Activated T-cell treated with anti-CD3 and anti-CD28 coated beads for 48 hours (primary cell): ENCODE measurements at regions not wholly inside any gene's neighbourhood (a gene's known extent, or its start where the extent isn't known, plus 50 kb on each side); places are given as distances from the start of the nearest gene placed in this dataset.

Experiments
- DNase-seq: peaks from one replicate; pipeline ENCODE4 v3.0.0-alpha.2; 2020; ENCODE audit warnings: low read depth

DNA sequence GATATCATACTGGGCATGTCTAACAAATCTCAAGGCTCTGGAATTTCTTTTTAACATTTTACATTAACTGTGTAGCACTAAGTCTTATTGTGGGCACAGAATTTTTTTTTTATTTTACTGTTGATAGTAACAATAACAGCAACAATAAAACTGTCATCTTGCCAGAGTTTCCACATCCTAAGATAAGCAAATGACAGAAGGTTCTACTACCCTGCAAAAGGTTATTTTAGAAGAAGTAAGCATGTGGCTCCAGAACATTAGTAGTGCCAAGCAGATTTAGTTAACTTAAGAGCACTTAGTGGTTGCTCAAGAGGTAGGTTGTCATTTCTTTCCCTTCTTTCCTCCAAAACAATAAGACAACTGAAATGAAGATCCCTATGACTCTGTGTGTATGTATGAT is 743.0 kb upstream of the CBLB start:
- no peak for DNase-seq

DNA sequence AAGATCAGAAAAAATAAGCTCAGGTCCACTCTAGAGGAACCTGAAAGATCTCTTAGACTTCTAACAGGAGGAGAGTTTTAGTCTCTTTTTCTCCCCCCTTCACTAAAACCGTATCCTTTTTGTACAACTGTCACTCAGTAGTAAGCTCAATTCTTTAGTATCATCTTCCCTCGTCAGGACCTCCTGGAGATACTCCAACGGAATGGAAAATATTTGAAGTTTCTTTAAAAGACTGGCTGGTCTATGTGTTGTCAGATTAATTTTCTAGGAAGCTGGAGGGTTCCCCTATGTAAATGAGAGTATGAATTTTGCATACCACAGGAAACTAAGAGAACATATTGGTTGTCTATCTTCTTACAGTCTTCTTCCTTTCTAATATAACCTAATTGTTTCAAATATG is 747.7 kb upstream of the CBLB start:
- DNase-seq = no peak

DNA sequence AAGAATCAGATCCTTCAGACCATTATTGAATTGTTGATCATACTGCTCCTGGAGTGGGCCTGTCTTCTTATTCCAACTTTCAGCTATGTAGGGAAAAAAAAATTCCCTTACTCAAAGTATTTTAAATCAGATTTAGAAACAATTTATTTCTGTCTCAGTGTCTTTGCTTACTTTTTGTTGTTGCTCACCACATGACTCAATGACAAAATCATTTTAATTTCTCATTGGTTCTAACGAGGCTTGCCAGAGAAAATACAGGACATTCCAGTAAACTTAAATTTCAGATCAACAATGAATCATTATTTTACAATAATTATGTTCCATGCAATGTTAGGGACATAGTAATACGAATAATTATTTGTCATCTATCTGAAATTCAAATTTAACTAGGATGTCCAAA is 748.5 kb upstream of the CBLB start:
- no peak for DNase-seq

DNA sequence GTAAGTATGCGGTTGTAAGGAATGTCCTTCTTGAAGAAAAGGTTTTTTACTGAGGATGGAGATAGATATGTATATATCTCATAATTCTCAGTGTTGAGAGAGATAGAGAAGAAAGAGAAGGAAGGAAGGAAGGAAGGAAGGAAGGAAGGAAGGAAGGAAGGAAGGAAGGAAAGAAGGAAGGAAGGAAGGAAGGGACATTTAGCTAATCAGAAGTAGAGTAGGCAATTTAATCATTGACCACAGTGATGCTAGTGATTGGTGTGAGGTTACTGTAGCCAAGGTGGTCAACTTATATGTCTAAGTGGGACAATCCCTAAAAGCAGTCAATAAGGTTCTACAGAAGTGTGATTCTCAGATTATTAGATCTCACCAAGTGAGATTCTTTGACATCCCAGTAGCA is 751.8 kb upstream of the CBLB start:
- no peak for DNase-seq

DNA sequence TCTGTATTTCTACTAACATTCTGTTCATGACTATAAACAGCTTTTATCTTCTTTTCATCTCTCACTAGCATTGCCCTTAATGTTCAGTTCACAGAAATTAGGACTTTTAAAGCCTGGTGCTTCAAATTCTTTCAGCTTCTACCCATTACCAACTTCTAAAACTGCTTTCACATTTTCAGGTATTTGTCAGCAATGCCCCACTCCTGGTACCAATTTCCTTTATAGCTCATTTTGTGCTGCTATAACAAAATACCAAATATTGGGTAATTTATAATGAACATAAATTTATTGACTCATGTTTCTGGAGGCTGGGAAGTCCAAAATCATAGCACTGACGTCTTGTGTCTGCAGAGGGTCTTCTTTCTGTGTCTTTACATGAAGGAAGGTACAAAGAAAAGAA is 753.1 kb upstream of the CCDC54 start:
- no peak for DNase-seq

DNA sequence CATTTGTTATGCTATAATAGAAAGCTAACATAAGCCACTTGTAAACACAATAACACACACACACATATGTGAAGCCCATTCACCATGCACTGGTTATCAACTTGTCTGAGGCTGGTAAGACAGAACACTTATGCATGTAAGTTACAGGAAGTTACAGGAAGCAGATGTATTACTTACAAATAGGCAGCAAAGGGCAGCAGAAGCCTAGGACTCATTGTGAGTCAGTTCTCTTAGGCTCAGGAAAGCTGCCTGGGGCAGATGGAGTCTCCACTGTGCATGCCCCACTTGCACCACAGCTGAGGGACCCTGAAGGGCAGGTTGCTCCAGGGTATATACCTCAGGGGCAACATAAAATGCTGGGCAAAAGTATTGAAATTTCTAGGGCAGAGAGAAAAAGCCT is 748.8 kb upstream of the CCDC54 start:
- no peak for DNase-seq

DNA sequence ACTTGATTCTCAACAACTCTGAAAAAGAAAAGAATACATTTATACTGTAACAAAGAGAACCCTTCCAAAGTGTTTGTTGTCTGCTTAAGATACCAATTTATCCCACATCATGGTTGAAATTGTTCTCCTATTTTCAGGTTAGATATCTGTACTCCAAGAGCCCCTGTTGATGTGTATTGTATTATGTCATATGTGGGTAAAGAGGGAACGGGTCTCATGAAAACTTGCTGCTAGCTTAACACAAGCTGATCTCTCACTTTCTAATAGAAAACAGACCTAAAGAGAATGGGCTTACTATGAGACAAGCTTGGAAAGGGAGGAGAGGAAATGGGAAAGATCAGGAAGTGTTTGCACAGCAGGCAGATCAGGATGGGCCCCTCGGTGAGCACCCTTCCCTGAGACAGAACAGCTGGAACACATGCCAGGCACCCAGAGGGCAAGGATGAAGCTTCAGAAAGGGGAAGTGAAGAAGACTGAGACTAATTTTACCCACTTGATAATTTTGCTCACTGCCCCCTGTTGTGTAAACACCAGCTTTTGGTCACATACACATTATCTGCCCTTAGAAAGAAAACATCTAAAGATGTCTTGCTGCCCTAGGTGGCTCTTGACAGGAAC is 747.9 kb upstream of the CCDC54 start:
- no peak for DNase-seq

DNA sequence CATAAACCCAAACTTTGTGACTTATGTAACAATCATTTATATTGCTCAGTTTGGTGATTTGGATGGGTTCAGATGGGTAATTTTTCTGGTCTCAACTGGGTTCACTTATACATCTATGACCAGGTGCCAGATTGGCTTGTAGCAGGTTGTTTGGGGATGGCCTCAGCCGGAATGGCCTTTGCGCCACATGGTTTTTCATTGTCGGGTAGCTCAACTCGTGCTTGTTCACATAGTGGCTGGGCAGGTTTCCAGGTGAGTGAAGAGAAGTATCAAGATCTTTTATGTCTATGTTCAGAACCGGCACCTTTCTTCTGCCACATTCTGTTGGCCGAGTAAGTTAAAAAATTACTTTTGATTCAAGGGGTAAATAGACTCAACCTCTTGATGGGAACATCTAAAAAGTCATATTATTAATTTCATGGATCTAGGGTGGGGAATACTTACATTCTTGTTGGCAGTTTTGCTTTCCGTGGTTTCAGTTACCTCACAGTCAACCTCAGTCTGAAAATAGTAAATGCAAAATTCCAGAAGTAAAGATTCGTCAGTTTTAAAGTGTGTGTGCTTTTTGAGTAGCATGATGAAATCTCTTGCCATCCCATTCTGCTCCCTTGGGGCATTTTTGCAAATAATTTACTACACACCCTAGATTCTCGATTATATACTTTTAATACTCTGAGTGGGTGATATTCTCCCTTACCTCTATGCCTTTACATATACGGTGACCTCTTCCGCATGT is 745.7 kb upstream of the CCDC54 start:
- DNase-seq = no peak

DNA sequence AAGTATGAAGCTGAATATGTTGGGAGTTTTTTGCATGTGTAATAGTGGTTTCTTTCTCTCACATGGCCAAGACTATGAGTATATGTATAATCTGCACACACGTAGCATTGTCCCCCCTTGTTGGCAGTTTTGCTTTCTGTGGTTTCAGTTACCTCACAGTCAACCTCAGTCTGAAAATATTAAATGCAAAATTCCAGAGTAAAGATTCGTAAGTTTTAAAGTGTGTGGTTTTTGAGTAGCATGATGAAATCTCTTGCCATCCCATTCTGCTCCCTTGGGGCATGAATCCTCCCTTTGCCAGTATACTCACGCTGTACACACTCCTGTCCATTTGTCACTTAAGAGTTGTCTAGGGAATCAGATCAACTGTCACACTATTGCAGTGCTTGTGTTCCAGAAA is 742.0 kb upstream of the CCDC54 start:
- DNase-seq = no peak

DNA sequence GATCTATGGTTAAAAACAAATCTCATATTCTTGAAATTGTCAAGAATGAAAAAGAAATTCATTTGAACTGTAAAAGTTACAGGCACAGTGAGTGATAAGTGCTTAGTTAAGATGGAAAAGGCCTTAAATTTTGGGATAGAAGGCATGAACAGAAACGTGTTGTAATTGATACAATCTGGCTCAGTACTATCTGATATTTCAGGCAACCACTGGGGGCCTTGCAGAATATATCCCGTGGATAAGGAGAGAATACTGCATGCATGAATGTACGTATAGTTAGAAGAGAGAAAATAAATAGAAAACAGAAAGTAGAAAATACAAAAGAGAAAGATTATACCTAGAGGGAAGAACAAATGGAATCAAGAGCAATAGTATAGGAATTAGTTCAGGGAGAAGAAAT is 741.4 kb upstream of the CCDC54 start:
- DNase-seq = no peak

DNA sequence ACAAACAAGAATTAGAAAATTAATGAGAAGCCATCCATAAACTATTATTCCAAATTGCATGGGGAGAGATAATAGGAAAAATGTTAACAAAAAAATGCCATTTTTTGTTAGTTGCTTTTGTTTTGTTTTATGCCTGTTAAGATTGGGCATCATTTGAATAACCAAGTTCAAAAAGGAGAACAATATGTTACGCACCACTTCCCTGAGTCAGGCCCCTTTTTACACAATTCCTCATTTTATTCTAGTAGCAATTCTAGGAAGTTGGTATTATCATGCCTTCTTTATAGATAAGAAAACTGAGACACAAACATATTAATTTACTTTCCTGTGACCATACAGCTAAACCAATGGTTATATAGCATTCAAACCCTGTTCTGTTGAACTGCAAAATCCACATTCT is 736.9 kb upstream of the CCDC54 start:
- DNase-seq = no peak

DNA sequence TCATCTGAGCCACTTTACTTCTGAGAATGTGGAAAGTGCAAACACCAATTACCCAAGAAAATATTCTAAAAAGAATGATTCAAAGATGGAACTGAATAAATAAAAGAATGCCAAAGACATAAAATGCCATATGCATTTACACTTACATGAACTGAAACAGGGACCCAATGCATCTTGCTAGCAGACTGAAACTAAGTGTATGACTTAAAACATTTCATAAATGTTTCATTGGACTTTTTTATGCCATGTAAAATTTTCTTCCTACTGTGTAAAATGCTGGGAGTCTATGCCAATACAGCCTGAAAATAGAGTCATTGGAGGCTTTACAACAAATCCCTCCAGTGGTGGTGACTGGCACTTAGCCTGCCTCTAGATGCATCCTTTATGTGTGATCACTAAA is 735.1 kb upstream of the CCDC54 start:
- no peak for DNase-seq

DNA sequence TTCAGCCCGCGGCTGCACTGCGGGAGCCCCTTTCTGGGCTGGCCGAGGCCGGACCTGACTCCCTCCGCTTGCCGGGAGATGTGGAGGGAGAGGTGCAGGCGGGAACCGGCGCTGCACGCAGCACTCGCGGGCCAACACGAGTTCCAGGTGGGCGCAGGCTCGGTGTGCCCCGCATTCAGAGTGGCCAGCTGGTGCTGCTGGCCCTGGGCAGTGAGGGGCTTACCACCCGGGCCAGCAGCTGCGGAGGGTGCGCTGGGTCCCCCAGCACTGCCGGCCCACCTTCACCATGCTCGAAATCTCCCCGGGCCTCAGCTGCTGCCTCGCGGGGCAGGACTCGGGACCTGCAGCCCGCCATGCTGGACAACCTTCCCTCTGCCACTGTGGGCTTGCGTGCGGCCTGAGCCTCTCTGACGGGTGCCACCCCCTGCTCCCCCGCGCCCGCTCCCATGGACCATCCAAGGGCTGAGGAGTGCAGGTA is 733.5 kb upstream of the CCDC54 start:
- no peak for DNase-seq

DNA sequence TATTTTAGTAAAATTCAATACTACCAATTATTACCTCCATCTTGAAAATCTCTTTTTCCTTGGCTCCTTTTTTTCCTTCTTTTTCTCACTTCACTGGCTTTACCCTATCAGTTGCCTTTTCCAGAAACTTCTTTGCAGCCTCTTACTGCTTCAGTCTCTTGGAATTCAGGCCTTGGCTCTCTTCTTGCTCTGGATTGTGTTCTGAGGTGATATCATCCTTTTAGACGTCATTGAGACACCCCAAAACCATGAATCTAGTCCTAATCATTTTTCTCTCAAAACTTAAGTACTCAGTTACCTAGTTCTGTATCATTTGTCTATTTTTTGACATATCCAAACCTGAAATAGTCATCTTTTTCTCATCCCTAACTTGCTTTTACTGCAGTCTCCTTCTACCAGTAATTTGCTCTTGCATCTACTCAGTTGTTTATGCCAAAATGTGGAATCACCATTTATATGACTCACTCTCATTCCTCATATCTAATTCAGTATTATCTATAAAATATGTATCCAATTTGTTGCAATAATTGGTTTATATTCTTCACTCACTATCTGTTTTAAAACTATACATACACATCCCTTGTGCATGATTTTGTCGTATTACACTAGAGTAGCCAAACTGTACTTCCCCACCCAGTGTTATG is 703.2 kb upstream of the CCDC54 start:
- DNase-seq = no peak

DNA sequence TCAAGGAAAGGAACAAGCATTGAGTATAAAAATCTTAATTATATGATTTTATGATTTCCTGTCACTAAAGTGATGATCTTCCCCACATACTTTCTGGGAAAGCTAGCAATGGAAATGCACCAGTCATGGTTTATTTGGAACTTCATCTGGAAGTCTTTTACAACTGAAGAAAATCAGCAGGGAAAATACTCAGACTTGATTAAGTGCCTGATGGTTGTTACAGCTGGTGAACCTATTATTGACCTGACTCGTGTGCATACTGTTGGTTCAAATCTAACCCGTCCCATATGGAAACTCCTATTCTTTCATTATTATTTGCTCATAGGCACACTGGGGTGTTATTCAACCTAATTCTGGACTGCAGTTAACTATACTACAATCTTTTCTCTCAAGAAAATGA is 701.8 kb upstream of the CCDC54 start:
- no peak for DNase-seq

DNA sequence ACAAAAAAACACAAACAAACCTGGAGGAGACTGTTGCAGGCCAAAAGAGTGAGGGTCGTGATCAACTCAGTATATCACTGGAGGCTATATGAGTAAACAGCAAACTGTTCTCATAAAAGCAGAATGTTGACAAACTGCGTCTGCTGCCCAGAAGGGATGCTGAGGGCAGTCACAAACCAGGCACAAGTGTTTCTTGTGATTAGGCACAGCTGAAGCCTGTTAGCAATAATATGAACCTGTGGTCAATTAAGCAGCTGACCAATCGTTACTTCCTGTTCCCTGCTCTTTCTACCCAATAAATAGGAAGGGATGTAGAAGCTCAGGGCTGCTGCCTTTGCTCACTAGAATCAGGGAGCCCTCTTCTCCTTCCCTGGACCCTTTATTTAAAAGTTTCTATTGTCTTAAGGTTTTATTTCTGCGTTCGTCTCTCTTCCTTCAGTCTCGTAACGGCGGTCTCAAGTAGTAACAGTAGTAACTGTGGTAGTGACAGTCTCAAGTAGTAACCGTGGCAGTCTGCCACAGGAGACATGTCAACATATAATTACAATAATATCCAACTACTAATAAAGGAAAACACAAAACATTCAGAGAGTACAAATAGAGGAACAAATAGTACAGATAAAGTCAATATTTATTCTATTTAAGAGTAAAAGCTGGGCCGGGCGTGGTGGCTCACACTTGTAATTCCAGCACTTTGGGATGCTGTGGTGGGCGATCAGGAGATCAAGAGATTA is 698.4 kb upstream of the CCDC54 start:
- no peak for DNase-seq

DNA sequence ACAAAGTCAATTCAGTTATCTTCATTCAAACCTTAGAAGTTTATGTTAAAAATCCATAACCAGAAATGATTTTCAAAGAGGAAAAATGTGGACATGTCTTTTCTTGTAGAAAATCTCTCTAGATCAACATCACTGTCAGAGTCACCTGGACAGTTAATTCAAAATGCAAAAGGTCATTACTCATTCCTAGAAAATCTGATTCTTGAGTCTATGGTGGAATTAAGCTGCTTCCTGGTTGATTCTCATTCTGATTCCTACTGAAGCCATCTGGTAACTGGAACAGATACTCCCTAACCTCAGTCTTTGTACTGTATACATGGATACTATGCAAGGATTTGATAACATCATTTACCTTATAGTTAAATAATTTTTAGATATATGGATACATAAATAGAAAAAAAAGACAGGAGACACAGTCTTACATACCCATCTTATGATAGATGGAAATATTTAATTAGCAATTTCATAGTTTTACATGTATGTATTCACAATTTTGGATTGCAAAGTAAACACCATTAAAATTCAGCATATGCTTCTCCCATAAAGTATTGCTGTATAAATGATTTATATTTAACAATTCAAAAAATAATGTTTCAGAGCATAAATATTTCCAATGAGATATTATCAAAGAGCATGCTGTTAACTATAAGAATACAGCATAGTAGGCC is 693.2 kb upstream of the CCDC54 start:
- DNase-seq = no peak

DNA sequence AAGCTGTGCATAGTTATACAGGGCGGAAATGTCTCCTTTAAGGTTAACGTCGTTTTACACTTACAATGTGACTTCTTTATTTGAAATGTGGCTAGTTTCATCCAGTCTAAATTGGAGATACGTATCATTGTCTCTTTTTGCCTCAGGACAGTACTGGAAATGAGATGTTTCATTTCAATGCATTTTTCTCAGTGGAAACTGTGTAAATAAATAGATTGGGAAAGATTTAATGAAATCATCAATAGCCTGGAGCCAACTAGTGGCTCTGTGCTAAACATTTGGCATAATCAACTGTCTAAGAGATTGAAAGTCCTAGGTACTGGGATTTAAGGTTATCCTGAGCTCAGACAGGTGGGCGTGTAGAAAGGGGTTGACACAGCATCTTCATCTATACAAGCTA is 691.5 kb upstream of the CCDC54 start:
- DNase-seq = no peak

DNA sequence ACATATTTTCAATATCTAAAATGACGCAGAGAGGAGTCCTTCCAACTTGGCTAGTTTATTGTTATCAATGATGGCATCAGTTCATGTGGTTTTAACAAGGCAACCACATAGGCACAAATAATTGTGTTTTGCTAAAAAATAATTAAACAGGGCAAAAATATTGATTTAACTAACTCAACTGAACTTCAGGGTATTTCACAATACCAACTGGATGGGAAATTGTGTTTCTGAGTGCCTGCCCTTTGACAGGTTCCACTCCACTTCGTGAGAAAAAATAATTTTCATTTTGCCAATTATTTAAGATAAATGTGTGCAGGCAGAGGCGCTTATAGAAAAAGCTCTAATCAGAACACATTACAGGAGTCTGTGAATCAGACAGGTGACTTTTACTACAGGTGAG is 689.3 kb upstream of the CCDC54 start:
- DNase-seq = no peak

DNA sequence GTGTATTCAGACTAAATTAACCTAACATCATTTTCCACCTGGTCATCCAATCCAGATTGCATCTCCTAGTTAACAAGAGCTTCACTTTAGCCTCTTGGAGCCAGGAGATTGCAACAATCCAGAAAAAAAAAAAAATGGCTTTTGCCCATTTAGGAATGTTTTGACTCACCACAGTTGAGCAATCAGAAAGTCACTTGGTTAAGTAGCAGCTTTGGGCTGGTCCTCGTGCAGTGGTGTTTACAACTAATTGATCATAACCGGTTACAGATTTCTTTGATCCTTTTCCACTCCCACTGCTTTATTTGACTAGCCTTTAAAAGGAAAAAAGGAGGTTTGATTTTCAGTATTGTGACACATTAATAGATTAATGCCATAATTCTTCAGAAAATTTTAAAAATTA is 688.8 kb upstream of the CCDC54 start:
- no peak for DNase-seq

DNA sequence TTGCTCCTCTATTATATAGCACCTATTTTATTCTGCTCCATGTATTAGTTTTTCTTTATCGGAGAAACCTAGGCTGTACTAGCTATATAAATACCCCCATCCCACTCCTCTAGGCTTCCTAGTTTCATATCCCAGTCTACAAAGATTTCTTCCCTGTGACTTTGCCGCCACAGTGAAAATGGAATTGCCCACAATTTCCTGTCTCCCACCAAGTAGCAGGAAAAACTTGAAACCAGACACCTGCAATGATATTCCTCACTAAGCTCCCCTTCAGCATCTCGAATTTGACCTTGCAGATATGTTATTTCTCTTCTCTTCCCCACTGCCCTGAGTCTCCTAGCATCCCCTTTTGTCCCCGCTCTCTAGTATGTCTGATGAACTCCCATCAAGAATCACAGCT is 685.8 kb upstream of the CCDC54 start:
- DNase-seq = no peak

DNA sequence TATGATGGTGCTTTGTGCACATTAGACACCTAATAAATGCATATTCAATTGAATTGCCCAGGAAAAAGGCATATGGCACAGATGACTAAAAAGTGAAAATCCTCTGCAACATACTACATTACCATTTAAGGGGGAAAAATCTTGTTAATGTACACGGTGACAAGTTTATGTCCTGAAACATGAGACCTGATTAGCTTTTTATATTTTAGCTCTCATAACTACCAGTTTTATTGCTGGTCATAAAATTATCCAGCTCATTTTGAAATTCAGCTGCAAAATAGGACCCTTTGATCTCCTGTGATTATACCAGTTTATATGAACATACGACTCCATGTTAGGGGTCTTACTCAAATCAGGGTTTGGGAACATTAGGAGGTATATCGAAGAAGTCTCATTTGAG is 684.6 kb upstream of the CCDC54 start:
- DNase-seq = no peak
